ENCODE measurements at regions not wholly inside any gene's neighbourhood (a gene's known extent, or its start where the extent isn't known, plus 50 kb on each side); places are given as distances from the start of the nearest gene placed in this dataset.

DNA sequence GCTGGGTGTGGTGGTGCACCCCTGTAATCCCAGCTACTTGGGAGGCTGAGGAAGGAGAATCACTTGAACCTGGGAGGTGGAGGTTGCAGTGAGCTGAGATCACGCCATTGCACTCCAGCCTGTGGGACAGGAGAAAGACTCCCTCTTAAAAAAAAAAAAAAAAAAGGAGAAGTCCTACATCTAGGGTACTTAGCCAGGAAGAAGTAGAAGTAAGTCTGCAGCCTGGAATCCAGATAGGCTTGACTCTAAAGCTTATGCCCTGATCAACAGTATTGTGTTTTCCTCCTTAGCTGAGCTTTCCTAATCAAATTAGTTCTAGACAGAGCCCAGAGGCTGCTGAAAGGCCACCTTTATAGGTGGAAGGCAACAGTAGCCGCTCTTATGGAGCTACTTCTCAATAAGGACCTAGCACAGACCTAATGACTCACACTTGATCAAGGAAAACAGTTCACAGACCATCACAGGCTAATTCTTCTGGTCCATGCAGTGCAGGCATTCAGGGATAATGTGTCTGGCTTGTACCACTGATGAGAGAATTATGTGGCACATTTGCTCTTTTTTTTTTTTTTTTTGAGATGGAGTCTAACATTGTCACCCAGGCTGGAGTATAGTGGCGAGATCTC is 105.5 kb upstream of the KLF4 start:
- H3K79me1 ChIP-seq (ENCODE audit: insufficient read depth, low read depth, low read length, poor library complexity, severe bottlenecking), result no peaks in the 10 kb centered on the region
- no peaks in the 10 kb centered on the region for H3K23me2 ChIP-seq (ENCODE audit: insufficient read length, low read depth, low read length, poor library complexity, severe bottlenecking)
- no peak overlapping the region for H4K8ac ChIP-seq (replicated peaks; ENCODE audit: insufficient read length, low read depth, low read length)
- no peak overlapping the region for H2BK5ac ChIP-seq (ENCODE audit: insufficient read length, low read length)
- no peaks in the 10 kb centered on the region for H3K27me3 ChIP-seq (ENCODE audit: insufficient read depth, low read length)
- H3K4me3 Mint-ChIP-seq, result no peak overlapping the region
- H3K27me3 Mint-ChIP-seq (ENCODE audit: low read depth), result no peaks in the 10 kb centered on the region
- no peaks in the 10 kb centered on the region; a peak in 2 of 7 replicates for H3K36me3 Mint-ChIP-seq (ENCODE audit: insufficient read depth in 1 of 3, low read depth in 3 of 3)
- no peak overlapping the region for H3K27ac ChIP-seq (ENCODE audit: insufficient read length, low read depth, low read length)
- H3K9ac ChIP-seq (ENCODE audit: extremely low read depth, insufficient read length, low read length), result no peak overlapping the region
- H2BK20ac ChIP-seq (ENCODE audit: low read depth, low read length, poor library complexity, severe bottlenecking), result no peak overlapping the region
- no peaks in the 10 kb centered on the region for H3K9me3 Mint-ChIP-seq
- H2AFZ ChIP-seq (ENCODE audit: low read length), result no peak overlapping the region
- no peak overlapping the region for H2AK5ac ChIP-seq (ENCODE audit: insufficient read length, low read length)
- no peak overlapping the region for H2BK15ac ChIP-seq (ENCODE audit: low read depth, low read length)
- H3K4me1 Mint-ChIP-seq, result peaks cover 16 to 18% of the 10 kb centered on the region in 2 experiments
- no peaks in the 10 kb centered on the region for H3K9me3 ChIP-seq (ENCODE audit: control insufficient read depth, low read depth, low read length)
- no peak overlapping the region for H3K23ac ChIP-seq (ENCODE audit: insufficient read length, low read depth, low read length)
- H3T11ph ChIP-seq (ENCODE audit: low read length), result no peak overlapping the region
- no peaks in the 10 kb centered on the region for H3K79me2 ChIP-seq (ENCODE audit: insufficient read depth, low read length)
- no peak overlapping the region for H3K18ac ChIP-seq (ENCODE audit: insufficient read length, low read depth, low read length)
- no peak overlapping the region for H3K14ac ChIP-seq (ENCODE audit: insufficient read depth, low read length)
- no peak for DNase-seq
- no peaks in the 10 kb centered on the region for H4K20me1 ChIP-seq (ENCODE audit: control insufficient read depth, insufficient read depth, insufficient read length)
- no peak overlapping the region for H3K4me2 ChIP-seq (ENCODE audit: insufficient read depth, insufficient read length, low read length)
- no peaks in the 10 kb centered on the region for H3K4me1 ChIP-seq (ENCODE audit: insufficient read depth, low read length)
- H3K27ac Mint-ChIP-seq, result no peak overlapping the region
- H3K56ac ChIP-seq (ENCODE audit: insufficient read length, low read depth, low read length), result no peak overlapping the region
- no peak overlapping the region for H4K91ac ChIP-seq (ENCODE audit: insufficient read length, low read depth, low read length)
- no peak overlapping the region for H2BK120ac ChIP-seq (ENCODE audit: low read depth, low read length, poor library complexity, severe bottlenecking)
- TF ChIP-seq, protein P1, sequence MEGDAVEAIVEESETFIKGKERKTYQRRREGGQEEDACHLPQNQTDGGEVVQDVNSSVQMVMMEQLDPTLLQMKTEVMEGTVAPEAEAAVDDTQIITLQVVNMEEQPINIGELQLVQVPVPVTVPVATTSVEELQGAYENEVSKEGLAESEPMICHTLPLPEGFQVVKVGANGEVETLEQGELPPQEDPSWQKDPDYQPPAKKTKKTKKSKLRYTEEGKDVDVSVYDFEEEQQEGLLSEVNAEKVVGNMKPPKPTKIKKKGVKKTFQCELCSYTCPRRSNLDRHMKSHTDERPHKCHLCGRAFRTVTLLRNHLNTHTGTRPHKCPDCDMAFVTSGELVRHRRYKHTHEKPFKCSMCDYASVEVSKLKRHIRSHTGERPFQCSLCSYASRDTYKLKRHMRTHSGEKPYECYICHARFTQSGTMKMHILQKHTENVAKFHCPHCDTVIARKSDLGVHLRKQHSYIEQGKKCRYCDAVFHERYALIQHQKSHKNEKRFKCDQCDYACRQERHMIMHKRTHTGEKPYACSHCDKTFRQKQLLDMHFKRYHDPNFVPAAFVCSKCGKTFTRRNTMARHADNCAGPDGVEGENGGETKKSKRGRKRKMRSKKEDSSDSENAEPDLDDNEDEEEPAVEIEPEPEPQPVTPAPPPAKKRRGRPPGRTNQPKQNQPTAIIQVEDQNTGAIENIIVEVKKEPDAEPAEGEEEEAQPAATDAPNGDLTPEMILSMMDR (conservative IDR thresholded peaks at IDR 0.05), result no peak
- WGBS (ENCODE audit: extremely low coverage, insufficient read length, low lambda C conversion rate), result no CpG with 5 or more reads among the region's 3 CpGs
- H2BK12ac ChIP-seq (ENCODE audit: insufficient read length, low read depth, low read length), result no peak overlapping the region
- H3K4ac ChIP-seq (ENCODE audit: low read depth, low read length), result no peak overlapping the region
- no peak overlapping the region for H4K5ac ChIP-seq (ENCODE audit: insufficient read length, low read depth, low read length)
